ENCODE measurements at regions not wholly inside any gene's neighbourhood (a gene's known extent, or its start where the extent isn't known, plus 50 kb on each side); places are given as distances from the start of the nearest gene placed in this dataset.

DNA sequence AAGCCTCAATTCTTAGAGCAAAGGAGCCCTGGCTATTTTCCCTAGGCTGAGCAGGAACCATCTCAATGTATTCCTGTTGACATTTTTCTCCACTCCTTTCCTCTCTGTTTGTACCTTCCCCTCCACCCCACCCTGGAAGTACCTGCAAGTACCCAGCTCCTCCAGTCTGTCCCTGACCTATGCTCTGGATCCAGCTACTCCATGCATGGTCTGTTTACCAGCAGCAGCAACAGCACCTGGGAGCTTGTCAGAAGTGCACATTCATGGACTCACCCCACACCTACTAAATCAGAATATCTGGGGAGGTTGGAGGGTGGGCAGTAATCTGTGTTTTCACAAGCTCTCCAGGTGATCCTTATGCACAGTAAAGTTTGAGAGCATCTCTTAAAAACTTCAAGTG, 240.7 kb upstream of the UMPS start:
- Histone ChIP-seq H3K56ac (replicated peaks; ENCODE audit: insufficient read length, low read depth, low read length) (no peak overlapping the region), H3K4ac (replicated peaks; ENCODE audit: insufficient read length, low read depth, low read length) (no peak overlapping the region), H3K36me3 (ENCODE audit: control insufficient read depth in 2 of 4, insufficient read depth in 4 of 4, low read length in 3 of 4) (no peaks in the 10 kb centered on the region), H3K79me1 (ENCODE audit: low read depth, low read length) (no peaks in the 10 kb centered on the region), H2AK5ac (ENCODE audit: low read depth, low read length) (no peak overlapping the region), H2BK15ac (ENCODE audit: low read length) (no peak overlapping the region), H3K27me3 (replicated peaks in 1 of 4; ENCODE audit: control insufficient read depth in 3 of 4, extremely low read depth in 1 of 4, insufficient read depth in 3 of 4, low read length in 3 of 4) (no peaks in the 10 kb centered on the region), H3K79me2 (ENCODE audit: control insufficient read depth in 1 of 2, insufficient read depth in 2 of 2, low read length in 2 of 2) (no peaks in the 10 kb centered on the region), H3K4me3 (ENCODE audit: extremely low read depth in 1 of 4, insufficient read depth in 2 of 4, low read depth in 3 of 4, low read length in 4 of 4) (no peak overlapping the region), H4K91ac (replicated peaks; ENCODE audit: insufficient read length, low read length) (no peak overlapping the region), H4K20me1 (replicated peaks in 1 of 2; ENCODE audit: control insufficient read depth in 1 of 2, insufficient read depth in 2 of 2, low read length in 2 of 2) (no peaks in the 10 kb centered on the region), H4K5ac (ENCODE audit: insufficient read length, low read depth, low read length) (no peak overlapping the region), H3K27ac (ENCODE audit: low read depth, low read length) (no peak overlapping the region), H3K18ac (ENCODE audit: extremely low read depth, low read length) (no peak overlapping the region), H3K9me3 (ENCODE audit: insufficient read depth in 2 of 2, low read depth in 1 of 2, low read length in 1 of 2) (no peaks in the 10 kb centered on the region), H4K8ac (ENCODE audit: extremely low read depth, insufficient read depth, low read length) (no peak overlapping the region), H3K23ac (ENCODE audit: insufficient read length) (no peak overlapping the region), H2BK20ac (ENCODE audit: low read length) (no peak overlapping the region), H3K23me2 (ENCODE audit: low read depth, low read length) (no peaks in the 10 kb centered on the region), H2BK5ac (ENCODE audit: low read depth, low read length) (no peak overlapping the region), H2BK120ac (replicated peaks; ENCODE audit: low read depth, low read length) (no peak overlapping the region), H3K4me1 (replicated peaks in 1 of 4; ENCODE audit: control insufficient read depth in 3 of 4, insufficient read depth in 4 of 4, low read length in 3 of 4) (no peaks in the 10 kb centered on the region; a peak in 1 of 7 replicates), H3K4me2 (ENCODE audit: insufficient read depth in 1 of 2, low read depth in 2 of 2, low read length in 2 of 2) (no peak overlapping the region), H3K14ac (ENCODE audit: insufficient read length) (no peak overlapping the region), H3K9ac (replicated peaks in 1 of 4; ENCODE audit: extremely low read depth in 1 of 4, low read depth in 3 of 4, low read length in 3 of 4) (no peak overlapping the region), H2BK12ac (ENCODE audit: low read depth, low read length) (no peak overlapping the region), H2AFZ (ENCODE audit: low read length) (no peak overlapping the region)
- FAIRE-seq (no peak), DNase-seq (ENCODE audit: low read depth in 1 of 2, low spot score in 2 of 2) (no peak)
- POLR2A ChIA-PET (ENCODE audit: partially characterized antibody): no interaction called here
- no peak for TF ChIP-seq SIN3A (conservative IDR thresholded peaks at IDR 0.05 in 1 of 2, IDR thresholded peaks at IDR 0.05 in 1 of 2; ENCODE audit: low read depth in 1 of 2, low read length in 2 of 2)
- no peak for TF ChIP-seq CHD2 (IDR thresholded peaks at IDR 0.05; ENCODE audit: low read length)
- no peak for TF ChIP-seq CBX8 (IDR thresholded peaks at IDR 0.05; ENCODE audit: borderline replicate concordance, low read depth, low read length)
- TF ChIP-seq, protein P1, sequence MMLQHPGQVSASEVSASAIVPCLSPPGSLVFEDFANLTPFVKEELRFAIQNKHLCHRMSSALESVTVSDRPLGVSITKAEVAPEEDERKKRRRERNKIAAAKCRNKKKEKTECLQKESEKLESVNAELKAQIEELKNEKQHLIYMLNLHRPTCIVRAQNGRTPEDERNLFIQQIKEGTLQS (IDR thresholded peaks at IDR 0.05; ENCODE audit: insufficient read depth, low read depth, low read length): no peak
- TF ChIP-seq POLR2A (IDR thresholded peaks at IDR 0.05; ENCODE audit: control extremely low read depth in 1 of 2, low read depth in 2 of 2, low read length in 2 of 2): no peak
- CTCF ChIA-PET (ENCODE audit: partially characterized antibody): interaction anchor here (0.7 to 5.5 kb wide), 11 partner anchors 9 to 164 kb away, joined by 3 to 56 read pairs (median 3); no protein-coding TSS in a partner anchor
